ENCODE measurements at regions not wholly inside any gene's neighbourhood (a gene's known extent, or its start where the extent isn't known, plus 50 kb on each side); places are given as distances from the start of the nearest gene placed in this dataset.

GRCh38 chr5:143962201-143962600 is 150.2 kb downstream of the HMHB1 start:
- H3K4me3 ChIP-seq (ENCODE audit: low read depth, low read length), result no peak overlapping the region
- DNase-seq (ENCODE audit: low read depth), result no peak
- TF ChIP-seq CTCF (conservative IDR thresholded peaks at IDR 0.05; ENCODE audit: low read depth, low read length), result no peak

- no peak for DNase-seq (ENCODE audit: low read depth)
- TF ChIP-seq CTCF (conservative IDR thresholded peaks at IDR 0.05; ENCODE audit: low read depth, low read length), result no peak
- no peak overlapping the region for H3K4me3 ChIP-seq (ENCODE audit: low read depth, low read length)
Observed at GRCh38 chr5:143964919-143965318, 153.0 kb downstream of the HMHB1 start.

GRCh38 chr5:143966280-143966679 is 154.3 kb downstream of the HMHB1 start:
- H3K4me3 ChIP-seq (ENCODE audit: low read depth, low read length), result no peak overlapping the region
- no peak for TF ChIP-seq CTCF (conservative IDR thresholded peaks at IDR 0.05; ENCODE audit: low read depth, low read length)
- no peak for DNase-seq (ENCODE audit: low read depth)

GRCh38 chr5:143968071-143968878 is 156.3 kb downstream of the HMHB1 start:
- H3K4me3 ChIP-seq (ENCODE audit: low read depth, low read length), result no peak overlapping the region
- no peak for DNase-seq (ENCODE audit: low read depth)
- TF ChIP-seq CTCF (conservative IDR thresholded peaks at IDR 0.05; ENCODE audit: low read depth, low read length), result peak; percentile 72

GRCh38 chr5:143970159-143970558 is 158.2 kb downstream of the HMHB1 start:
- TF ChIP-seq CTCF (conservative IDR thresholded peaks at IDR 0.05; ENCODE audit: low read depth, low read length), result no peak
- no peak for DNase-seq (ENCODE audit: low read depth)
- no peak overlapping the region for H3K4me3 ChIP-seq (ENCODE audit: low read depth, low read length)

GRCh38 chr5:143972068-143972467 is 160.1 kb downstream of the HMHB1 start:
- no peak for TF ChIP-seq CTCF (conservative IDR thresholded peaks at IDR 0.05; ENCODE audit: low read depth, low read length)
- H3K4me3 ChIP-seq (ENCODE audit: low read depth, low read length), result no peak overlapping the region
- DNase-seq (ENCODE audit: low read depth), result no peak

- no peak overlapping the region for H3K4me3 ChIP-seq (ENCODE audit: low read depth, low read length)
- no peak for TF ChIP-seq CTCF (conservative IDR thresholded peaks at IDR 0.05; ENCODE audit: low read depth, low read length)
- DNase-seq (ENCODE audit: low read depth), result no peak
Observed at GRCh38 chr5:143976055-143976454, 164.1 kb downstream of the HMHB1 start.

All from epithelial cell of proximal tubule (primary cell).